GM23338 (cell line): ENCODE measurements at regions not wholly inside any gene's neighbourhood (a gene's known extent, or its start where the extent isn't known, plus 50 kb on each side); places are given as distances from the start of the nearest gene placed in this dataset.

Experiments
- ATAC-seq: fragments of 200-7000 bp; cut with Tn5 transposase; 3 replicates; pipeline ENCODE4 v1.9.1; 2020
- DNase-seq: peaks from one replicate; pipeline ENCODE4 v3.0.0-alpha.2; 2015; ENCODE audit warnings: low spot score
- H2AFZ ChIP-seq: fragments of 200-600 bp; sonication (generic); 2 replicates; pipeline ENCODE4 v1.8.0; 2016; ENCODE audit warnings: antibody characterized with exemption, mild to moderate bottlenecking, moderate library complexity
- H3F3A ChIP-seq: fragments of 200-600 bp; sonication (generic); replicated peaks from 2 replicates; pipeline ENCODE4 v1.8.0; 2017; ENCODE audit warnings: antibody characterized with exemption, mixed run types, low read depth
- H3K27ac ChIP-seq: fragments of 200-600 bp; sonication (generic); 2 replicates; pipeline ENCODE4 v1.6.1; 2016; ENCODE audit warnings: low read depth
- H3K27me3 ChIP-seq: fragments of 200-600 bp; sonication (generic); 2 replicates; pipeline ENCODE4 v1.8.0; 2016; ENCODE audit warnings: mild to moderate bottlenecking, mixed run types, moderate library complexity; ENCODE audit not compliant: insufficient read depth
- H3K36me3 ChIP-seq: fragments of 200-600 bp; sonication (generic); 2 replicates; pipeline ENCODE4 v1.8.0; 2016; ENCODE audit warnings: mild to moderate bottlenecking; ENCODE audit not compliant: insufficient read depth
- H3K4me1 ChIP-seq: fragments of 200-600 bp; sonication (generic); 2 replicates; pipeline ENCODE4 v1.8.0; 2016; ENCODE audit warnings: mild to moderate bottlenecking, moderate library complexity; ENCODE audit not compliant: insufficient read depth
- H3K4me2 ChIP-seq: fragments of 200-600 bp; sonication (generic); 2 replicates; pipeline ENCODE4 v1.7.1; 2017; ENCODE audit warnings: mixed run types
- H3K4me3 ChIP-seq: fragments of 200-600 bp; sonication (generic); 2 replicates; pipeline ENCODE4 v1.6.1; 2016; ENCODE audit warnings: mixed run types
- H3K79me2 ChIP-seq: fragments of 200-600 bp; sonication (generic); replicated peaks from 2 replicates; pipeline ENCODE4 v1.8.0; 2017; ENCODE audit warnings: mild to moderate bottlenecking; ENCODE audit not compliant: insufficient read depth
- H3K9me2 ChIP-seq: fragments of 200-600 bp; sonication (generic); 2 replicates; pipeline ENCODE4 v1.8.0; 2017; ENCODE audit not compliant: insufficient read depth
- H4K20me1 ChIP-seq: fragments of 200-600 bp; sonication (generic); replicated peaks from 2 replicates; pipeline ENCODE4 v1.8.0; 2017; ENCODE audit warnings: mild to moderate bottlenecking; ENCODE audit not compliant: insufficient read depth
- H3K27ac Mint-ChIP-seq: 2 replicates; pipeline ENCODE4 v1.8.0; 2020; ENCODE audit warnings: inconsistent platforms, mild to moderate bottlenecking, moderate library complexity, mixed read lengths
- H3K27me3 Mint-ChIP-seq: 3 replicates; pipeline ENCODE4 v1.8.0; 2022; ENCODE audit warnings: low read depth, mild to moderate bottlenecking, moderate library complexity, mixed read lengths, inconsistent platforms; ENCODE audit not compliant: insufficient read depth, poor library complexity
- H3K36me3 Mint-ChIP-seq: 3 replicates; pipeline ENCODE4 v1.8.0; 2021; ENCODE audit warnings: low read depth, mild to moderate bottlenecking, inconsistent platforms, moderate library complexity, mixed read lengths
- H3K4me1 Mint-ChIP-seq: 3 replicates; pipeline ENCODE4 v1.8.0; 2020; ENCODE audit warnings: mild to moderate bottlenecking, inconsistent platforms, mixed read lengths
- H3K4me3 Mint-ChIP-seq: 3 replicates; pipeline ENCODE4 v1.8.0; 2021; ENCODE audit warnings: moderate library complexity, mild to moderate bottlenecking, inconsistent platforms, mixed read lengths
- H3K9me3 Mint-ChIP-seq: 3 replicates; pipeline ENCODE4 v1.8.0; 2020; ENCODE audit warnings: moderate library complexity, mild to moderate bottlenecking, inconsistent platforms, mixed read lengths
- CTCF ChIP-seq, 2 experiments: fragments of 200-600 bp in 1 of 2; sonication (generic) in 1 of 2; conservative IDR thresholded peaks; 2 replicates each; pipeline versions ENCODE4 v1.5.1 to v1.6.1; 2016 to 2017; ENCODE audit warnings: antibody characterized with exemption in 2 of 2, low read depth in 2 of 2, mild to moderate bottlenecking in 2 of 2, moderate library complexity in 1 of 2
- ETS1 ChIP-seq: IDR thresholded peaks from 2 replicates; pipeline ENCODE4 v1.6.1; 2016; ENCODE audit warnings: antibody characterized with exemption
- EZH2 ChIP-seq: fragments of 200-600 bp; sonication (generic); IDR thresholded peaks from one replicate; pipeline ENCODE4 v1.8.0; 2017; ENCODE audit warnings: antibody characterized with exemption, mild to moderate bottlenecking, low read depth; ENCODE audit not compliant: unreplicated experiment
- EZH2phosphoT487 ChIP-seq: fragments of 200-600 bp; sonication (generic); IDR thresholded peaks from one replicate; pipeline ENCODE4 v1.8.1; 2018; ENCODE audit warnings: antibody characterized with exemption; ENCODE audit not compliant: unreplicated experiment
- POLR2AphosphoS5 ChIP-seq: IDR thresholded peaks from 2 replicates; pipeline ENCODE4 v1.6.1; 2016; ENCODE audit warnings: antibody characterized with exemption, low read depth
- STAT1 ChIP-seq: IDR thresholded peaks from one replicate; pipeline ENCODE4 v1.6.1; 2016; ENCODE audit warnings: antibody characterized with exemption; ENCODE audit not compliant: unreplicated experiment
- ZNF114 ChIP-seq: fragments of 250-450 bp; sonication (Bioruptor Pico); IDR thresholded peaks from 2 replicates; pipeline ENCODE4 v1.5.0; 2020; ENCODE audit warnings: mild to moderate bottlenecking, moderate library complexity
- ZNF331 ChIP-seq: fragments of 250-450 bp; sonication (Bioruptor Pico); IDR thresholded peaks from 2 replicates; pipeline ENCODE4 v1.5.0; 2020; ENCODE audit warnings: low read depth, mild to moderate bottlenecking, moderate library complexity
- ZNF462 ChIP-seq: fragments of 250-450 bp; sonication (Bioruptor Pico); IDR thresholded peaks from 2 replicates; pipeline ENCODE4 v1.5.0; 2020; ENCODE audit warnings: mild to moderate bottlenecking, moderate library complexity

GRCh38 chr14:97106609-97107008, 309.4 kb downstream of the VRK1 start:
- Mint-ChIP-seq H3K9me3 (peaks cover 7% of the 10 kb centered on the region; the same call in 1 of the 3 replicates), H3K27me3 (peaks cover 5% of the 10 kb centered on the region), H3K27ac (no peak overlapping the region), H3K36me3 (peaks cover 3% of the 10 kb centered on the region; the same call in 1 of the 3 replicates), H3K4me1 (peaks cover 7% of the 10 kb centered on the region; the same call in 1 of the 3 replicates), H3K4me3 (no peak overlapping the region)
- DNase-seq (peak; percentile 21), ATAC-seq (no peak)
- no peaks in the 10 kb centered on the region for H3K27me3 ChIP-seq
- no peaks in the 10 kb centered on the region for H3K79me2 ChIP-seq
- H3K4me2 ChIP-seq, result no peak overlapping the region
- peak overlapping the region; percentile 47; the same call in 1 of the 2 replicates for H2AFZ ChIP-seq
- no peaks in the 10 kb centered on the region for H3K36me3 ChIP-seq
- TF ChIP-seq ZNF331 (CRISPR knock-in tag) (no peak), EZH2phosphoT487 (no peak), ZNF114 (CRISPR knock-in tag) (no peak), ETS1 (no peak), POLR2AphosphoS5 (no peak), EZH2 (no peak), CTCF (conservative IDR thresholded peaks at IDR 0.05; ENCODE audit: low read depth in 2 of 2) (0 out of 4 replicates have a peak, but pooled peaks of 1 of the 2 experiments have one; percentile 9)
- no peaks in the 10 kb centered on the region for H3F3A ChIP-seq
- no peaks in the 10 kb centered on the region for H4K20me1 ChIP-seq
- no peak overlapping the region for H3K4me3 ChIP-seq
- no peaks in the 10 kb centered on the region for H3K4me1 ChIP-seq
- H3K27ac ChIP-seq, result no peak overlapping the region
- no peaks in the 10 kb centered on the region for H3K9me2 ChIP-seq

GRCh38 chr14:97107080-97107479, 309.9 kb downstream of the VRK1 start:
- H3K4me1 Mint-ChIP-seq, result 0 out of 3 replicates have a peak, but pooled peaks cover 7% of the 10 kb centered on the region
- H3K27ac Mint-ChIP-seq, result no peak overlapping the region
- Histone ChIP-seq H3K4me3 (no peak overlapping the region), H3K27me3 (no peaks in the 10 kb centered on the region), H3K79me2 (no peaks in the 10 kb centered on the region), H3K4me1 (no peaks in the 10 kb centered on the region), H2AFZ (no peak overlapping the region), H3K36me3 (no peaks in the 10 kb centered on the region), H3K27ac (no peak overlapping the region), H3K4me2 (no peak overlapping the region), H4K20me1 (no peaks in the 10 kb centered on the region), H3K9me2 (no peaks in the 10 kb centered on the region), H3F3A (no peaks in the 10 kb centered on the region)
- peaks cover 7% of the 10 kb centered on the region; the same call in 1 of the 3 replicates for H3K9me3 Mint-ChIP-seq
- peaks cover 5% of the 10 kb centered on the region for H3K27me3 Mint-ChIP-seq
- no peak for ATAC-seq
- DNase-seq, result no peak
- H3K4me3 Mint-ChIP-seq, result no peak overlapping the region
- peaks cover 3% of the 10 kb centered on the region; the same call in 1 of the 3 replicates for H3K36me3 Mint-ChIP-seq
- TF ChIP-seq EZH2 (no peak), CTCF (conservative IDR thresholded peaks at IDR 0.05; ENCODE audit: low read depth in 2 of 2) (no peak), STAT1 (no peak), ZNF462 (CRISPR knock-in tag) (no peak), EZH2phosphoT487 (no peak)
